Right atrium auricular region (tissue), 2 donors: ENCODE measurements at regions not wholly inside any gene's neighbourhood (a gene's known extent, or its start where the extent isn't known, plus 50 kb on each side); places are given as distances from the start of the nearest gene placed in this dataset.
"Not testable (repeated sequence)": the region's sequence is repeated elsewhere in the genome, so short reads cannot be mapped to it uniquely, and the experiment has no call there.

Source experiments
- DNase-seq: peaks from one replicate; pipeline ENCODE4 v3.0.0-alpha.2; 2019; ENCODE audit warnings: low spot score
- H3K27ac ChIP-seq, 2 donors: fragments of 200-600 bp; sonication (generic); 1 replicate in 1 of 2; 2 replicates in 1 of 2; pipeline ENCODE4 v1.5.1; 2016 to 2019
- H3K27me3 ChIP-seq, 2 donors: fragments of 200-600 bp; sonication (generic); one replicate each; pipeline versions ENCODE4 v1.5.1 to v1.6.0; 2017 to 2019
- H3K36me3 ChIP-seq: fragments of 200-600 bp; sonication (generic); one replicate; pipeline ENCODE4 v1.5.1; 2016
- H3K4me1 ChIP-seq, 2 donors: fragments of 200-600 bp; sonication (generic); one replicate each; pipeline versions ENCODE4 v1.5.1 to v1.6.0; 2017 to 2019
- H3K4me3 ChIP-seq, 2 donors: fragments of 200-600 bp; sonication (generic); 1 replicate in 1 of 2; 2 replicates in 1 of 2; pipeline ENCODE4 v1.5.1; 2017 to 2019; ENCODE audit warnings: mild to moderate bottlenecking in 1 of 2, moderate library complexity in 1 of 2
- H3K9me3 ChIP-seq, 2 donors: fragments of 200-600 bp; sonication (generic); one replicate each; pipeline ENCODE4 v1.5.1; 2019
- TF ChIP-seq, protein P1 (sequence below), 2 donors: fragments of 200-600 bp; sonication (generic); IDR thresholded peaks; one replicate each; pipeline ENCODE4 v1.5.1; 2019; ENCODE audit warnings: antibody characterized with exemption in 2 of 2

DNA sequence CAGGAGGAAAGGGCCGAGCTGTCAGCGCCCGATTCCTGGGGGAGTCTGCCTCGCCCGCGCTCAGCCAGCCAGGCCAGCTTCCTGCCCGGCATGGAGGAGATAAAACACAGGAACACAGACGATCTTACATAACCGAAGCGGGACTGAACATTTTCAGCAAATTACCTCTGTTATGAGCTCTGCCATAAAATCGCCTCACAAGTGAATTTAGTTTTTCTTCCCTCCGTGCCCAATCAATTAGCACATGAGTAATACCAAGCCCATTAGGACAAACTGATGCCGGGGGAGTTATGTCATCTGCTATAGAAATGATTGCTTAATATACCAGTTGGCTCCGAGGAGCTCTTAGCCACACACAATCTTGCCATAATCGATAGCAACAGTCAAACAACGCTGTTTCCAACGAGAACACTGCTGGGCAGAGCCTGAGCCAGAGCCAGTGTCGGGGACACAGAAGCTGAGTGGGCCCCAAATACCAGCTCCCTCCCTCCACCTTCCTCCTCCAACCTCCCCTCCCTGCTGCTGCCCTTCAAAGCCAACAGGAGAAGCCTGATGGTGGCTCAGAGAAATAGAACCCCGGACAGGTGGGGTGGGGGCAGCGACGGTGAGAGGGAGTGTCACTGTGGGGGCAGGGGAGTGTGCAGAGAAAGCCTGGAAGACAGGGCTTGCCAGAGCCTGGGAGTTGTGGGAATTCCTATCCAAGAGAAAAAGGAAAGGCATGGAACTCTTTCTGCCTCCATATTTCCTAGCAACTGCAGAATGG, 279.4 kb upstream of the TLE3 start:
- peak; percentile 65 for DNase-seq
- peak overlapping the region; percentile 1 to 26 for H3K27ac ChIP-seq
- H3K4me3 ChIP-seq, result no peak overlapping the region
- no peaks in the 10 kb centered on the region for H3K36me3 ChIP-seq
- H3K27me3 ChIP-seq, result no peaks in the 10 kb centered on the region
- TF ChIP-seq, protein P1, sequence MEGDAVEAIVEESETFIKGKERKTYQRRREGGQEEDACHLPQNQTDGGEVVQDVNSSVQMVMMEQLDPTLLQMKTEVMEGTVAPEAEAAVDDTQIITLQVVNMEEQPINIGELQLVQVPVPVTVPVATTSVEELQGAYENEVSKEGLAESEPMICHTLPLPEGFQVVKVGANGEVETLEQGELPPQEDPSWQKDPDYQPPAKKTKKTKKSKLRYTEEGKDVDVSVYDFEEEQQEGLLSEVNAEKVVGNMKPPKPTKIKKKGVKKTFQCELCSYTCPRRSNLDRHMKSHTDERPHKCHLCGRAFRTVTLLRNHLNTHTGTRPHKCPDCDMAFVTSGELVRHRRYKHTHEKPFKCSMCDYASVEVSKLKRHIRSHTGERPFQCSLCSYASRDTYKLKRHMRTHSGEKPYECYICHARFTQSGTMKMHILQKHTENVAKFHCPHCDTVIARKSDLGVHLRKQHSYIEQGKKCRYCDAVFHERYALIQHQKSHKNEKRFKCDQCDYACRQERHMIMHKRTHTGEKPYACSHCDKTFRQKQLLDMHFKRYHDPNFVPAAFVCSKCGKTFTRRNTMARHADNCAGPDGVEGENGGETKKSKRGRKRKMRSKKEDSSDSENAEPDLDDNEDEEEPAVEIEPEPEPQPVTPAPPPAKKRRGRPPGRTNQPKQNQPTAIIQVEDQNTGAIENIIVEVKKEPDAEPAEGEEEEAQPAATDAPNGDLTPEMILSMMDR (IDR thresholded peaks at IDR 0.05), result no peak
- peaks cover 0 to 9% of the 10 kb centered on the region in 2 donors for H3K9me3 ChIP-seq
- H3K4me1 ChIP-seq, result peaks cover 0 to 37% of the 10 kb centered on the region in 2 donors

DNA sequence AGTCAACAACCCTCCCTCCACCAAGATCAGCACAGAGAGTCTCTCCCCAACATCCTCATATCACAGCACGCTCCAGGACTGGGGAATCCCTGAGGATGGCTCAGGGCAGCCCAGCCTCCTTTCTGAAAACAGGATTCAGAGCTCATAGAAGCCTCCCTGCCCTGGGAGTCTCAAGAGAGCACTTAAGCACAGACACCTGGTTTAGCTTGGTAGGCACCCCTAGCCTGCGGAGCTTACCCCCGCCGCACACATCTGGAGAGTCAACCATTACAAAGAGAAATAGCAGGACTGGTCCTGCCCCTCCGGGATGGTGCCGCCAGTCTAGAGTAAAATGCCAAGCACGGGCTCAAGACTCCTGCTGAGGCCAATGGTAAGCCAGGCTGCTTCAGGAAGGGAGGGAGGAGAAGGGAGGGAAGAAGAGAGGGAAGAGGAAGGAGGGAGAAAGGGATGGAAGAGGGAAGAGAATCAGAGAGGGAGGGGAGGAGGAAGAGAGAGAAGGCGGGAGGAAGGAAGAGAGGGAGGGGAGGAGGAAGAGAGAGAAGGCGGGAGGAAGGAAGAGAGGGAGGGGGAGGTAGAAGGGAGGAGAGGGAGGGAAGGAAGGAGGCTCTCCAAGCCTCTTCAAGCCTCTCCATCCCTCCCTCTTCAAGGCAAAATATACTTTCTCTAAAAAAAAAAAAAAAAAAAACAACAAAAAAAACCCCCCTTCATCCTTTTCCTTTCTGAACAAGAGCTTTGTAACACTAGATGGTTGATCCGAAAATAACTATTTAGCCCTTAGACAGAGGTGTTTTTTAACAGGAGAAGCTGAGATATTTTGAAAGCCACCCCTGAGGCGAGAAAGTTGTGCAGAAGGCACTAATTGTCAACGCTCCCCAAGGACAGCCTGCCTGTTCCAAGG, 278.6 kb upstream of the TLE3 start:
- Histone ChIP-seq H3K36me3 (no peaks in the 10 kb centered on the region), H3K27ac (peak overlapping the region; percentile 1 to 26), H3K4me1 (peaks cover 0 to 37% of the 10 kb centered on the region in 2 donors), H3K27me3 (no peaks in the 10 kb centered on the region), H3K4me3 (no peak overlapping the region), H3K9me3 (peaks cover 0 to under 1% of the 10 kb centered on the region in 2 donors)
- TF ChIP-seq, protein P1 (IDR thresholded peaks at IDR 0.05), result no peak
- DNase-seq, result peak; percentile 52

DNA sequence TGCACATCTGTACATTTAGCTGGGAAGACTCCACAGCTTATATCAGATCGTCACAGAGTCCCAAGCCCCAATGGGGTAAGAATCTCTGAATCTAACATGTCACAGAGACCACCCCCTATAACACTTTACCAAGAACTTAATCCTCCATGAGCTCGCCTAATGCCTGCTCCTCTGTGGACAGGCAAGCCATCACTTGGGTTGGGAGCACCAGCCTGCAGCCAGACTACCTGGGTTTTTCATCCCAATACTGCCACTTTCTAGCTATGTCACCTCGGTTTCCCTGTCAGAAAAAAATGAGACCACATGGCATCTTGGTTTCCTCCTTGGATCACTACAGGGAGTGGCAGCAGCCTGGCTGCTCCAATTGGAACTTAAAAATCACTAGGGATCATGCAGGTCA, 277.9 kb upstream of the TLE3 start:
- no peaks in the 10 kb centered on the region for H3K27me3 ChIP-seq
- no peaks in the 10 kb centered on the region for H3K9me3 ChIP-seq
- H3K27ac ChIP-seq, result no peak overlapping the region
- H3K4me3 ChIP-seq, result no peak overlapping the region
- peaks cover 0 to 37% of the 10 kb centered on the region in 2 donors for H3K4me1 ChIP-seq
- peak; percentile 16 for DNase-seq
- no peaks in the 10 kb centered on the region for H3K36me3 ChIP-seq
- TF ChIP-seq, protein P1 (IDR thresholded peaks at IDR 0.05), result no peak

DNA sequence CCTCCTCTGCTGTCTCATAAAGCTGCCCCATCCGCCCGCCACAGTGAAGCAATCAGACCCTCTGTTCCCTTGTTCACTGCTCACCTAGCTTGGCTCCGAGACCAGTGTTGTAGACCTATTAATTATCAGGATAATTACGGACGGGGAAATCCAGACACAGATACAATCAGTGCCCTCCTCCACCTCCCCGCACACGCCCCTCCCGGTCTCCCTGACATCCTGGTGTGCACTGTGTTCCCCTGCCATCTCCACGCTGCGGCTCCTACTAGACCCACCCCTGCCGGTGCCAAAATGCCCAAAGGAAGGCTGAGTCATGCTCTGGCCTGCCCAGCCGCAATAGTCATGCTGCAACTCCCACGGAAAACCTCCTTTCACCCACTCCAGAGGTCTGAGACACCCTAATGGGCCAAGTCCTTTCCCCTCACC, 277.3 kb upstream of the TLE3 start:
- peaks cover 0 to 37% of the 10 kb centered on the region in 2 donors for H3K4me1 ChIP-seq
- DNase-seq, result peak; percentile 59
- no peaks in the 10 kb centered on the region for H3K27me3 ChIP-seq
- no peak overlapping the region for H3K4me3 ChIP-seq
- no peak overlapping the region for H3K27ac ChIP-seq
- TF ChIP-seq, protein P1 (IDR thresholded peaks at IDR 0.05), result no peak
- no peaks in the 10 kb centered on the region for H3K9me3 ChIP-seq
- no peaks in the 10 kb centered on the region for H3K36me3 ChIP-seq

DNA sequence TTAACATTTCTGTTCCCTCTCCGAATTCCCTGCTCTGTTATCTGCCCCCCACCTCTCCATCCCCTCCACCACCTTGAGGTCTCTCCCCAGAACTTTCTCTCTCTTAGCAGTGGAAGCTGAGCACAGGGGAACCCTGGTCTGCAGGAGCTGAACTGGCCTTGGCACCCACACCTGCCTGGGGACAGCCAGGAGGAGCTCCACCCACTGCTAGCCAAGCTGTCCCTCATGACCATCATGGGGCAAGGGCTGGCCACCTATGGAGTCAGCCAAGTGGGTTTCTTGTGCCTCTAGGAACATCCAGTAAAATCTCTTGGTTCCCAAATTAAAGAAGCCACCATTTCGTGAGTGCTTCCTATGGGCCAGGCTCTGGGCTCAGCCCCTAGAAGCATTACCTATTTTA, 276.4 kb upstream of the TLE3 start:
- Histone ChIP-seq H3K36me3 (no peaks in the 10 kb centered on the region), H3K9me3 (no peaks in the 10 kb centered on the region), H3K4me3 (no peak overlapping the region), H3K27ac (no peak overlapping the region), H3K27me3 (no peaks in the 10 kb centered on the region), H3K4me1 (peaks cover 0 to 37% of the 10 kb centered on the region in 2 donors)
- DNase-seq, result peak; percentile 53
- TF ChIP-seq, protein P1 (IDR thresholded peaks at IDR 0.05), result no peak

DNA sequence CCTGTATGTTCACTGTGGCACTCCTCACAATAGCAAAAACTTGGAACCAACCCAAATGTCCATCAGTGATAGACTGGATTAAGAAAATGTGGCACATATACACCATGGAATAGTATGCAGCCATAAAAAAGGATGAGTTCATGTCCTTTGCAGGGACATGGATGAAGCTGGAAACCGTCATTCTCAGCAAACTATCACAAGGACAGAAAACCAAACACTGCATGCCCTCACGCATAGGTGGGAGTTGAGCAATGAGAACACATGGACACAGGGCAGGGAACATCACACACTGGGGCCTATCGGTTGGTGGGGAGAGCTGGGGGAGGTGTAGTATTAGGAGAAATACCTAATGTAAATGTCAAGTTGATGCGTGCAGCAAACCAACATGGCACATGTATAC, 275.7 kb upstream of the TLE3 start:
- H3K9me3 ChIP-seq, H3K36me3 ChIP-seq, H3K4me3 ChIP-seq, H3K27me3 ChIP-seq, H3K27ac ChIP-seq: not testable (repeated sequence)
- peak; percentile 32 for DNase-seq
- peaks cover 0 to 37% of the 10 kb centered on the region in 2 donors for H3K4me1 ChIP-seq

DNA sequence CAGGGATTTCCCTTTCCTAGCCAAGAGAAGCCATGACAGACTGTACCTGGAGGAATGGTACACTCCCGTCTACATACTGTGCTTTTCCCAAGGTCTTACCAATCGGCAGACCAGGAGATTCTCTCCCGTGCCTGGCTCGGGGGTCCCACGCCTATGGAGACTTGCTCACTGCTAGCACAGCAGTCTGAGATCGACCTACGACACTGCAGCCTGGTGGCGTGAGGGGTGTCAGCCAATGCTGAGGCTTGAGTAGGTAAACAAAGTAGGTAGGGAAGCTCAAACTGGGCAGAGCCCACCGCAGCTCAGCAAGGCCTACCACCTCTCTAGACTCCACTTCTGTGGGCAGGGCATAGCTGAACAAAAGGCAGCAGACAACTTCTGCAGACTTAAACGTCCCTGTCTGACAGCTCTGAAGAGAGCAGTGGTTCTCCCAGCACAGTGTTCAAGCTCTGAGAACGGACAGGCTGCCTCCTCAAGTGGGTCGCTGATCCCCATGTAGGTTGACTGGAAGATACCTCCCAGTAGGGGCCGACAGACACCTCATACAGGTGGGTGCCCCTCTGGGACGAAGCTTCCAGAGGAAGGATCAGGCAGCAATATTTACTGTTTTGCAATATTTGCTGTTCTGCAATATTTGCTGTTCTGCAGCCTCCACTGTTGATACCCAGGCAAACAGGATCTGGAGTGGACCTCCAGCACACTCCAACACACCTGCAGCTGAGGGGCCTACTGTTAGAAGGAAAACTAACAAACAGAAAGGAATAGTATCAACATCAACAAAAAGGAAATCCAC, 270.4 kb upstream of the TLE3 start:
- H3K27me3 ChIP-seq, H3K4me1 ChIP-seq, H3K9me3 ChIP-seq, H3K36me3 ChIP-seq, H3K4me3 ChIP-seq, H3K27ac ChIP-seq: not testable (repeated sequence)
- peak; percentile 38 for DNase-seq

DNA sequence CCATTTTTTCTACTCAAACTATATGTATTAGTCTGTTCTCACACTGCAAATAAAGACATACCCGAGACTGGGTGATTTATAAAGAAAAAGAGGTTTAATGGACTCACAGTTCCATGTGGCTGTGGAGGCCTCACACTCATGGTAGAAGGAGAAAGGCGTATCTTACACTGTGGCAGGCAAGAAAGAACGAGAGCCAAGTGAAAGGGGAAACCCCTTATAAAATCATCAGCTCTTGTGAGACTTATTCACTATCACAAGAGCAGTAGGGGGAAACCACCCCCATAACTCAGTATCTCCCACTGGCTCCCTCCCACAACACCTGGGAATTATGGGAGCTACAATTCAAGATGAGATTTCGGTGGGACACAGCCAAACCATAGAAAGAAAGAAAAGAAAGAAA, 266.3 kb upstream of the TLE3 start:
- H3K4me1 ChIP-seq, result not testable (repeated sequence)

More for the DNA sequence above, 266.3 kb upstream of the TLE3 start:
- not testable (repeated sequence) for H3K9me3 ChIP-seq, H3K27me3 ChIP-seq, H3K4me3 ChIP-seq, DNase-seq, H3K27ac ChIP-seq, H3K36me3 ChIP-seq
